ENCODE measurements at regions not wholly inside any gene's neighbourhood (a gene's known extent, or its start where the extent isn't known, plus 50 kb on each side); places are given as distances from the start of the nearest gene placed in this dataset.

GRCh38 chr6:43951063-43951755 is 176.0 kb downstream of the MRPL14 start:
- Histone ChIP-seq H3K27me3 (ENCODE audit: insufficient read depth) (no peaks in the 10 kb centered on the region), H3K9ac (no peak overlapping the region), H3K9me3 (no peaks in the 10 kb centered on the region), H3K9me2 (no peaks in the 10 kb centered on the region), H3K79me2 (ENCODE audit: insufficient read depth) (no peaks in the 10 kb centered on the region), H3K36me3 (replicated peaks in 1 of 2; ENCODE audit: control insufficient read depth in 1 of 2, insufficient read depth in 2 of 2, low read length in 1 of 2) (no peaks in the 10 kb centered on the region), H2AFZ (ENCODE audit: low read depth) (no peak overlapping the region), H4K20me1 (ENCODE audit: insufficient read depth) (no peaks in the 10 kb centered on the region), H3K4me2 (no peak overlapping the region), H3K4me3 (ENCODE audit: low read depth in 2 of 2, low read length in 1 of 2) (no peak overlapping the region), H3K27ac (ENCODE audit: low read depth in 2 of 2, low read length in 1 of 2) (peak overlapping the region in 1 of 2 experiments; percentile 87; a peak in 2 of 4 replicates), H3F3A (replicated peaks; ENCODE audit: insufficient read depth) (no peaks in the 10 kb centered on the region), H3K4me1 (ENCODE audit: control insufficient read depth in 1 of 2, insufficient read depth in 2 of 2, low read depth in 1 of 2, low read length in 1 of 2) (peaks cover 0 to 47% of the 10 kb centered on the region in 2 experiments; a peak in 1 of 4 replicates)
- peak; percentile 83 for DNase-seq
- POLR2A ChIA-PET, result interaction anchor here (0.8 to 5.0 kb wide), 15 partner anchors 9 to 296 kb away, joined by 3 to 43 read pairs (median 5); partner anchors contain the start of genes HSP90AB1 and VEGFA
- CTCF ChIA-PET, result interaction anchor here (0.6 to 12.0 kb wide), 70 partner anchors 9 to 290 kb away, joined by 3 to 172 read pairs (median 5); partner anchors contain the start of genes MRPS18A and VEGFA
- no CpG with 5 or more reads among the region's 5 CpGs for WGBS (ENCODE audit: low lambda C conversion rate)
- no peak for TF ChIP-seq TAF1 (IDR thresholded peaks at IDR 0.05; ENCODE audit: borderline replicate concordance, low read depth, low read length)
- peak; percentile 89 for TF ChIP-seq RAD21 (IDR thresholded peaks at IDR 0.05; ENCODE audit: low read length)
- peak; percentile 83 for TF ChIP-seq SMC3 (IDR thresholded peaks at IDR 0.05; ENCODE audit: low read depth, low read length)
- TF ChIP-seq, protein P1, sequence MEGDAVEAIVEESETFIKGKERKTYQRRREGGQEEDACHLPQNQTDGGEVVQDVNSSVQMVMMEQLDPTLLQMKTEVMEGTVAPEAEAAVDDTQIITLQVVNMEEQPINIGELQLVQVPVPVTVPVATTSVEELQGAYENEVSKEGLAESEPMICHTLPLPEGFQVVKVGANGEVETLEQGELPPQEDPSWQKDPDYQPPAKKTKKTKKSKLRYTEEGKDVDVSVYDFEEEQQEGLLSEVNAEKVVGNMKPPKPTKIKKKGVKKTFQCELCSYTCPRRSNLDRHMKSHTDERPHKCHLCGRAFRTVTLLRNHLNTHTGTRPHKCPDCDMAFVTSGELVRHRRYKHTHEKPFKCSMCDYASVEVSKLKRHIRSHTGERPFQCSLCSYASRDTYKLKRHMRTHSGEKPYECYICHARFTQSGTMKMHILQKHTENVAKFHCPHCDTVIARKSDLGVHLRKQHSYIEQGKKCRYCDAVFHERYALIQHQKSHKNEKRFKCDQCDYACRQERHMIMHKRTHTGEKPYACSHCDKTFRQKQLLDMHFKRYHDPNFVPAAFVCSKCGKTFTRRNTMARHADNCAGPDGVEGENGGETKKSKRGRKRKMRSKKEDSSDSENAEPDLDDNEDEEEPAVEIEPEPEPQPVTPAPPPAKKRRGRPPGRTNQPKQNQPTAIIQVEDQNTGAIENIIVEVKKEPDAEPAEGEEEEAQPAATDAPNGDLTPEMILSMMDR (IDR thresholded peaks at IDR 0.05), result peak; percentile 34

DNA sequence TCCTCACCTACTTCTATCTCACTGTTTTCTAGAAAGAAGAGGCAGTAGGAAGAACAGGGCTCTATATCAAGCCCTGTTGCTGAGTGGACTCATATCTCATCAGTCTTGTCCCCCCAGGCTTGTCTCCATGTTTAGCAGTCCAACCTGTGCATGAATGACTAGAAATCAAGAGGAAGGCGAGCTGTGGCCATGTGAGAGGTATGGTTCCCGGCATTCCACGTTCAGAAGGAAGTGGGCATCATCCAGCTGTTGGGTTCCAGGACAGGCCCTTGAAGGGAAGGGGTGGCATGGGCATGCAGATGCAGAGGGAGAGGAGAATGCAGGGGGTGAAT is 176.6 kb downstream of the MRPL14 start:
- Histone ChIP-seq H3K27ac (ENCODE audit: low read depth in 2 of 2, low read length in 1 of 2) (peak overlapping the region in 1 of 2 experiments; percentile 87; a peak in 2 of 4 replicates), H3K4me2 (no peak overlapping the region), H3K9ac (no peak overlapping the region), H4K20me1 (ENCODE audit: insufficient read depth) (no peaks in the 10 kb centered on the region), H3K79me2 (ENCODE audit: insufficient read depth) (no peaks in the 10 kb centered on the region), H2AFZ (ENCODE audit: low read depth) (no peak overlapping the region), H3K9me2 (no peaks in the 10 kb centered on the region), H3K27me3 (ENCODE audit: insufficient read depth) (no peaks in the 10 kb centered on the region), H3K4me1 (ENCODE audit: control insufficient read depth in 1 of 2, insufficient read depth in 2 of 2, low read depth in 1 of 2, low read length in 1 of 2) (peaks cover 0 to 47% of the 10 kb centered on the region in 2 experiments; a peak in 1 of 4 replicates), H3K9me3 (no peaks in the 10 kb centered on the region), H3F3A (replicated peaks; ENCODE audit: insufficient read depth) (no peaks in the 10 kb centered on the region), H3K36me3 (replicated peaks in 1 of 2; ENCODE audit: control insufficient read depth in 1 of 2, insufficient read depth in 2 of 2, low read length in 1 of 2) (no peaks in the 10 kb centered on the region), H3K4me3 (ENCODE audit: low read depth in 2 of 2, low read length in 1 of 2) (no peak overlapping the region)
- no peak for TF ChIP-seq FOXM1 (IDR thresholded peaks at IDR 0.05; ENCODE audit: low read depth)
- CTCF ChIA-PET, result interaction anchor here (0.6 to 12.0 kb wide), 53 partner anchors 12 to 283 kb away, joined by 3 to 172 read pairs (median 6); partner anchors contain the start of genes MRPS18A and VEGFA
- POLR2A ChIA-PET, result interaction anchor here (0.8 to 5.0 kb wide), 12 partner anchors 8 to 181 kb away, joined by 3 to 43 read pairs (median 6); partner anchors contain the start of gene VEGFA
- 95% methylated on average over 3 of the region's 3 CpGs for WGBS (ENCODE audit: low lambda C conversion rate)
- no peak for DNase-seq

GRCh38 chr6:43950051-43950605 is 177.1 kb downstream of the MRPL14 start:
- CTCF ChIA-PET, result interaction anchor here (0.8 to 12.0 kb wide), 22 partner anchors 11 to 341 kb away, joined by 3 to 172 read pairs (median 9); partner anchors contain the start of gene VEGFA
- H3K4me2 ChIP-seq, result no peak overlapping the region
- WGBS (ENCODE audit: low lambda C conversion rate), result 73% methylated on average over 6 of the region's 11 CpGs
- H2AFZ ChIP-seq (ENCODE audit: low read depth), result no peak overlapping the region
- peak overlapping the region in 1 of 2 experiments; percentile 87; a peak in 1 of 4 replicates for H3K27ac ChIP-seq (ENCODE audit: low read depth in 2 of 2, low read length in 1 of 2)
- no peak overlapping the region for H3K9ac ChIP-seq
- no peaks in the 10 kb centered on the region for H3F3A ChIP-seq (replicated peaks; ENCODE audit: insufficient read depth)
- TF ChIP-seq NRF1 (IDR thresholded peaks at IDR 0.05; ENCODE audit: low read depth, low read length), result no peak
- TF ChIP-seq RXRA (IDR thresholded peaks at IDR 0.05; ENCODE audit: borderline replicate concordance, low read depth), result no peak
- no peak for TF ChIP-seq NFIC (IDR thresholded peaks at IDR 0.05; ENCODE audit: borderline replicate concordance)
- no peak for TF ChIP-seq FOXM1 (IDR thresholded peaks at IDR 0.05; ENCODE audit: low read depth)
- no peak for TF ChIP-seq SMC3 (IDR thresholded peaks at IDR 0.05; ENCODE audit: low read depth, low read length)
- no peak for TF ChIP-seq MAX (IDR thresholded peaks at IDR 0.05; ENCODE audit: low read depth)
- H3K9me3 ChIP-seq, result no peaks in the 10 kb centered on the region
- no peaks in the 10 kb centered on the region for H3K79me2 ChIP-seq (ENCODE audit: insufficient read depth)
- H3K4me3 ChIP-seq (ENCODE audit: low read depth in 2 of 2, low read length in 1 of 2), result no peak overlapping the region
- H3K9me2 ChIP-seq, result no peaks in the 10 kb centered on the region
- no peaks in the 10 kb centered on the region for H3K36me3 ChIP-seq (replicated peaks in 1 of 2; ENCODE audit: control insufficient read depth in 1 of 2, insufficient read depth in 2 of 2, low read length in 1 of 2)
- no peaks in the 10 kb centered on the region for H3K27me3 ChIP-seq (ENCODE audit: insufficient read depth)
- POLR2A ChIA-PET, result interaction anchor here (1.1 to 5.0 kb wide), 8 partner anchors 8 to 180 kb away, joined by 3 to 43 read pairs (median 6); partner anchors contain the start of gene VEGFA
- no peak for DNase-seq
- peaks cover 0 to 45% of the 10 kb centered on the region in 2 experiments; a peak in 1 of 4 replicates for H3K4me1 ChIP-seq (ENCODE audit: control insufficient read depth in 1 of 2, insufficient read depth in 2 of 2, low read depth in 1 of 2, low read length in 1 of 2)
- H4K20me1 ChIP-seq (ENCODE audit: insufficient read depth), result no peaks in the 10 kb centered on the region

Measured in SK-N-SH (cell line).